SKM-1 (cell line): ENCODE measurements at regions not wholly inside any gene's neighbourhood (a gene's known extent, or its start where the extent isn't known, plus 50 kb on each side); places are given as distances from the start of the nearest gene placed in this dataset.
"Not testable (repeated sequence)": the region's sequence is repeated elsewhere in the genome, so short reads cannot be mapped to it uniquely, and the experiment has no call there.

Experiments
- DNase-seq: peaks from one replicate; lab custom pipeline; 2025; ENCODE audit not compliant: unreplicated experiment; lab: John Stamatoyannopoulos, UW

DNA sequence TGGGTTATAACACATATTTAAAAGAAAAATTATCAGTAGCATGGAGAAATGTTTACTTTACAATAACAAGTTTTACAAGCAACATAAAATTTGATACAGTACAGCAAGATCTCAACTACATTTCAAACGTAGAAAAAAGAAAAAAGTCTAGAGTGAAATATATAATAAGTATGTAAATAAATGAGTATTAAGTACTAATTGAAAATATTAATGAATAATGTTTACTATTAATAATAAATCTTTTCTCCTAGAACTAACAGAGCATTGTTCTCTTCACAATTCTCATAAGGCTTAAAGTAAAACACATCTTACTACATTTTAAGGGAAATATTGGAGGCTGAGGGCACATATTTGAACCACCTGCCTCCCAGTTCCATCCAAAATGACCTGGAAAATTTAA is 72.1 kb downstream of the TMEM212 start:
- no peak for DNase-seq

DNA sequence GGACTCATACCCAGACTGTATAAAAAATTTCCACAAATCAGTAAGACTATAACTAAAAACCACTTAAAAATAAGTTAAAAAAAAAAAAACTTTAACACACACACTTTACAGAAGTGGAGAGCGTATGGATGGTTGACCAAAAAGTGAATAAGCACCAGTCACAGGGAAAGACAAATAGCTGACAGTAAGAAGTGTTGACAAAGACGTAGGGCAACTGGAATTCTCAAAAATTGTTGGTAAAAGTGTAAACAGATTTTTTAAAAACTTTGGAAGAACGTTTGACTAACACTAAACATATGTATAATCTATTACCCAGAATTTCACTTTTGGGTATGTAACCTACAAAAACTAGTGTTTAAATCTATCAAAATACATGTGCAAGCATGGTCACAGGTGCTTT is 73.7 kb downstream of the TMEM212 start:
- DNase-seq: no peak

DNA sequence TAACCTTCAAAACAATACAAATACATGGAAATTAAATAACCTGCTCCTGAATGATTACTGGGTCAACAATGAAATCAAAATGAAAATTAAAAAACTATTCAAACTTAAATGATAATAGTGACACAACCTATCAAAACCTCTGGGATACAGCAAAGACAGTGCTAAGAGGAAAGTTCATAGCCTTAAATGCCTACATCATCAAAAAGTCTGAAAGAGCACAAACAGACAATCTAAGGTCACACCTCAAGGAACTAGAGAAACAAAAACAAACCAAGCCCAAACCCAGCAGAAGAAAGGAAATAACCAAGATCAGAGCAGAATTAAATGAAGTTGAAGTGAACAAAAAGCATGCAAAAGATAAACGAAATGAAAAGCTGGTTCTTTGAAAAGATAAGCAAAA is 79.5 kb downstream of the TMEM212 start:
- not testable (repeated sequence) for DNase-seq

DNA sequence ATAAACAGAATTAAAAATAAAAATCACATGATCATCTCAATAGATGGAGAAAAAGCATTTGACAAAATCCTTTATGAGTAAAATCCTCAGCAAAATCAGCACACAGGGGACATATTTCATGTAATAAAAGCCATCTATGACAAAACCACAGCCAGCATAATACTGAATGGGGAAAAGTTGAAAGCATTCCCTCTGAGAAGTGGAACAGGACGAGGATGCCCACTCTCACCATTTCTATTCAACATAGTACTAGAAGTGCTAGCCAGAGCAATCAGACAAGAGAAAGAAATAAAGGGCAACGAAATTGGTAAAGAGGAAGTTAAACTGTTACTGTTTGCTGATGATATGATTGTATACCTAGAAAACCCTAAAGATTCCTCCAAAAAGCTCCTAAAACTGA is 80.5 kb downstream of the TMEM212 start:
- DNase-seq: not testable (repeated sequence)

DNA sequence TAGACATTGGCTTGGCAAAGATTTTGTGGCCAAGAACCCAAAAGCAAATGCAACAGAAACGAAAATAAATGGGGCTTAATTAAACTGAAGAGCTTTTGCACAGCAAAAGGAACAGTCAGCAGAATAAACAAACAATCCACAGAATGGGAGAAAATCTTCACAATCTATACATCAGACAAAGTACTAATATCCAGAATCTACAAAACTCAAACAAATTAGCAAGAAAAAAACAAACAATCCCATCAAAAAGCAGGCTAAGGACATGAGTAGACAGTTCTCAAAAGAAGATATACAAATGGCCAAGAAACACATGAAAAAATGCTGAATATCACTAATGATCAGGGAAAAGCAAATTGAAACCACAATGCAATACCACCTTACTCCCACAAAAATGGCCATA is 81.7 kb downstream of the TMEM212 start:
- DNase-seq: not testable (repeated sequence)

DNA sequence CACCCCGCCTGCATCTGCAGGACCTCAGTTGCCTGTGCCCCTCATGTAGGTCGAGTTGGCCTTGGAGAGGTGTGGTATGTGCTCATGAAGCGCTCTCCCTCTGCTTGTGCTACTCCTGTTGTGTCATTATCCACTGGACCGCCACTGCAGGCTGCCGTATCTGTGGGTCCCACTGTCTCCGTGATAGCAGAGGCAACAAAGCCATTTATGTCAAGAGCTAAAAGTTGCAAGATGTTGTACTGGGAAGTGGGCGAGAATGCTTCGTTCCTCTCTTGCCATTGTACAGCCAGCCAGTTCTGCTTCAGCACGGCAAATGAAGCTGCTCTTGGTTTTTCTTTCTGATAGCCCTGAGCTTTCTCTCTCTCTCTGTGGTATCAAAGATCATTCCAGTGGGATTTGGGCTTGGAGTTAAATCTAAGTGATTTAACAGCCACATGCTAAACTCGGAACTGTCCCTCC is 89.0 kb downstream of the TMEM212 start:
- no peak for DNase-seq

DNA sequence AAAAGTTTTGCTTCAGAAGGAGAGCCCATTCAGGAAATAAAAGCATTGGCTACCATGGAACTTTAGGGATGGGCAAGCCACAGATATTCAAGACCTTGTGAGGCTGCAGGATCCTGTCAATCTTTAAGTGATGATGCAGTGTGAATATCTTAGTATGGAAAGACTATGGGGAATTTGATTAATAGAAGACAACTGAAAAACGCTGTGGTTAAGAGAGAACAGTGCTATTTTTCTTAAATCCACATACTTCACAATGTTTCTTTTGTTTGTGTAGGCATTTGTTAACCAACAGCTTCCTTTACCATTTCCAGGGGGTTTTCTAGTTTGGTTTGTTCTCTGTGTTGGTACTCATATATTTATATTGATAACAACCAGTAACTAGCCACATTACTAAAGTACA is 90.3 kb downstream of the TMEM212 start:
- no peak for DNase-seq

DNA sequence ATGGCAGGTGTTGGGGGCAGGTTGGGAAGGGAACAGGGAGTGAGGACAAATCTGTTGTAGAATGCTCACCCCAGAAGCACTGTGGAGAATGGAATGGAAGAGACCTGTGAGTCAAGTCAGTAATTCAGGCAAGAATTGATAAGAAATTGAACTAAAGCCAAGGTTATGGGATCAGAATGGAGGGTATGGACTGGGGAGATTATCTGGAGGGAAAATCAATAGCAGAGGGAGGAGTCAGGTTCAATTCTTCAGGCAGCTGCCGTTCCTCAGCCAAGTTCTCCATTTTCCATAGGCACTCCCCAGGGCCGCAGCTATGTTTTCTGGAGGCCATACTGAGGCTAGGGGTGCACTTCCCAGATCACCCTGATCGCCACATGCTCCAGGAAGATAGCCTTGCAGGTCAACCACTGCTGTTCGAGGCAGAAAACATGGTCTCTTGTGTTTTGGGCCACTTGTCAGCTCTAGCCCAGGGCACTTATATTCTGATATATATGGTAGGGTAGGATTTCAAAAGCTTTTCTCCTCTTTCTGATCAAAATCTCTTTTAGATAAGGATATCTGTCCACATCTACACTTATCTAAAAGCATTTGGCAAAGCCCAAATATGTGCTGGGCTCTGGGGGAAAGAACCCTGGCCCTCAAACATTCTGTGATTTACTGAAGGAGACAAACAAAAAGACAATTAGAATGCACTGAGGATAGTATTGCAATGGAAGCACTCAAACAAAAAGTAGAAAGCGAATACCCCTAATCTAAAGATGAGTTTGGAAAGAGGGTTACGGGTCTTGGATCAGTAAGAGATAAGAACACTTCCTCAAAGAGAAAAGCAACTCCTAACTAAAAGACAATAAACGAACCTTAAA is 92.3 kb downstream of the TMEM212 start:
- no peak for DNase-seq

DNA sequence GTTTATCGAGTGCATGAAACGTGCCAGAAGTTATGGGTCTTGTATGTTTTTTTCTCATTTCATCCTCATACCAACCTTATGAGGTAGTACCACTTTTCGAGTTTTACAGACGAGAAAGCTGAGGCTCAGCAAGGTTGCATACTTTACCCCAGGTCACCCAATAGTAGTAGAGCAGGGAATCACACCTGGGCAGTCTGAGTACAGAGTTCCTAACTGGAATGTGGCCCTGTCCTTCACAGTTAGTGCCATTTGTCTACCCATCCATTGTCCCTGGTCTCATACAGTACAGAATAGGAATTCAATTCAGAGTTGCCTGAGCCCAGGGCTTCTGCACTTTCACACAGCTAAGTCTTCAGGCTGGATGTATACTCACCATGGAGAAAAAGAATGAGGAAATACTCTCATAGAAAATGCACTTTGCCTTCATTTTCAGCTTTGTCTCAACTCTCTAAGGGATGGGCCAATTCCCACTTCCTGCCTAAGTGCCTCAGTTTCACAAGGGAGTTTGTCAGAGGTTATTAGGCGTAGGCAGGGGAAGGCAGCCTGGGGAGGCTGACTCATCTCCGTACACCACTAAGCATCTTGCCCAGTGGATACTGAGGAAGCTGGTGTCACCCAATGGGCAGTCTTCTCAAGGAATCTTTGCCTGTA is 93.2 kb downstream of the TMEM212 start:
- peak; percentile 91 for DNase-seq

DNA sequence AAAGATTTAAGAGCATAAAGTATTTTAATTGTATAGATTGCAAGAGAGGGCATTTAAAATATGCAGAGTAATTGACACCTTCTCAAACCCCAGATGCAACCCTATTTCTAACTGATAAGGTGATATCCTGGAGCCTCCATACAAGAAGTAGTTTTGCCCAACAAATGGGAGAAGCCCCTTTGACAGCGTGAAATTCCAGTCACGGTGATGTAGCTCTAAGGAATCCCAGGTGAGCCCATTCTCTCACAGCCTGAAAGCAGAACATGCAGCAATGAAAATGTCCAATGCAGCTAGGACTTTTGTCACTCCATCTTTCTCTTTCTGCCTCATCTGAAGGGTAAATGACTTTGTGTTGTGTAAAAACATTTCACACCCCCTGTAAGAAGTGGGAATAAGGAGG is 96.4 kb downstream of the TMEM212 start:
- no peak for DNase-seq

DNA sequence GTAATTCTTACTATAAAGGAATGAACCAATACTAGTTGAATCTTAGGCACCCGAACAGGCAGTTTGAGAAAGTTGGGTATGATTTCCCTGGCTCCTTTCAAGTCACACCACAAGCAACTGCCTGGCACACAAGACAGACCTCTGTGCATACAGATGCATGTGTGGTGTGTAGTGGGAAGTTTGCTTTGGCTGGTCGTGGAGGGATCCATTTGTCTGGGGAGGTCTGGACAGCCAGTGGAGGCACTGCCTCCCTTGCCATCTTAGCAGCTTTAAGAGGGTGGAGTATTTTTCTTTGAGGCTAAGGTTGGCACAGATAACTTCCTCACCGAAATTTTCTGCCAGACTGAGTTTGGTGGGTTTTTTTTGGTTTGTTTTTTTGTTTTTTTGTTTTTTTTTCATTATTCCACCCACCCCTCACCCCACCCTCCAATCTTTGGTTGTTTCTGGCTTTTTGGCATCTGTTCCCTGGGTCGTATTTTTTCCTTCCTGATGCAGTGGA is 97.1 kb downstream of the TMEM212 start:
- DNase-seq: no peak

DNA sequence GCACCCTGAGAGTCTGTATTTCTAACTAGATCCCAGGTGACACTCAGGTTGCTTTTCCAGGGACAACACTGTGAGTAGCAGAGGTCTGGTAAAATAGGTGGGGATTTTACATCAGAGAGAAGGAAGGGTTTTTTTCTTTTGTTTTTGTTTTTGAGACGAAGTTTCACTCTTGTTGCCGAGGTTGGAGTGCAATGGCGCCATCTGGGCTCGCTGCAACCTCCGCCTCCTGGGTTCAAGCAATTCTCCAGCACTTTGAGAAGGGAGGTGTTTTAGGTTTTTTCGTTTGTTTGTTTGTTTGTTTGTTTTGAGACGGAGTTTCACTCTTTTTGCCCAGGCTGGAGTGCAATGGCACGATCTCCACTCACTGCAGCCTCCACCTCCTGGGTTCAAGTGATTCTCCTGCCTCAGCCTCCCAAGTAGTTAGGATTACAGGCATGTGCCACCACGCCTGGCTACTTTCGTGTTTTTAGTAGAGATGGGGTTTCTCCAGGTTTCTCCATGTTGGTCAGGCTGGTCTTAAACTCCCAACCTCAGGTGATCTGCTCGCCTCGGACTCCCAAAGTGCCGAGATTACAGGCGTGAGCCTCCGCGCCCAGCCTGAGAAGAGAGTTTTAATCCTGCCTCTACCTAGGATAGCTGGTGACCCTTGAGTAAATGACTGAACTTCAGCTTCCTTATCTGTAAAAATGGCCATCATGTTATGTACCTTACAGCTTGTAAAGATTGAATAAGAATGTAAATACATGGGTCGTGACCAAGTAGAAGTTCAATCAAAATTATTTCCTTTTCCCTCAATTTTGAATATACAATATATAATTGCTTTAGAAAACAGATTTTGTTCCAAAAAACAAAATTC is 95.9 kb upstream of the FNDC3B start:
- DNase-seq: no peak

DNA sequence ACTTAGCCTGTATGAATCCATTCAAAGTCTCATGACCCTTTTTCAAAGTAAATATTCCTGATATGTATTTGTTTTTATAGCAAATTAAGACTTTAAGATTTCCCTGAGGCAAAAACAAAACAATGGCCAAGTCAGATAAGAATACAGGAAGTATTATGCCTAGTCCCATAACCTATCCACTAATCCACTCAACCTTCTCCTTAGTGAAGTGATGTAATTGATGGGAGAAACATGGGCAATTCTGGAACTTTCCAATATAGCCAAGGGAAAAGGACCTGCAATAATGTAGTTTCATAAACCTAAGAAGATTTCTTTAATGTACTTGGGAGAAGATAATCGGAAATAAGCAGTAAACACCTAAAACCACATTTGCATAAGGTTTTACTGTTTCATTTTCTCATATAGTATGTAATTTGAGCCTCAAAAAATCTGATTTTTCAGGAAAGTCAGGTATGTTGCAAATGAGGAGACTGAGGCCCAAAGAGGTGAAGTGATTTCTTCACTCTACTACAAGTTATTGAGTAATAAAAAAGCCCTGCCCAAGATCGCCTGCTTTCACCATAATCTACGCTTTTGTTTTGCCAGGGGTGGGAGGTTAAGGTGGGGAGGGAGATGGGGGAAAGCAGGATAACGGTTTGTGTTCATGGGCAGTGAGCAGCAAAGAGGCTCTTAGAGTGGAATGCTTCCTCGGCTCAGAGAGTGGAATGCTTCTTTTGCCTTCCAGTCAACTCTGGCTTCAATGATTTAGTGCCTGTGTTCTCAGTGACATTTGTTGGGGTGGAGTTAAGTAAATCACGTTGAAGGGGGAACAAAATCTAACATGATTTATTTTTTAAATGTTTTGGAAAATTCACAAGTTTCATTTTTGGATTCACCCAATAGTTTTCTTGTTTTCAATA is 95.0 kb upstream of the FNDC3B start:
- DNase-seq: no peak

DNA sequence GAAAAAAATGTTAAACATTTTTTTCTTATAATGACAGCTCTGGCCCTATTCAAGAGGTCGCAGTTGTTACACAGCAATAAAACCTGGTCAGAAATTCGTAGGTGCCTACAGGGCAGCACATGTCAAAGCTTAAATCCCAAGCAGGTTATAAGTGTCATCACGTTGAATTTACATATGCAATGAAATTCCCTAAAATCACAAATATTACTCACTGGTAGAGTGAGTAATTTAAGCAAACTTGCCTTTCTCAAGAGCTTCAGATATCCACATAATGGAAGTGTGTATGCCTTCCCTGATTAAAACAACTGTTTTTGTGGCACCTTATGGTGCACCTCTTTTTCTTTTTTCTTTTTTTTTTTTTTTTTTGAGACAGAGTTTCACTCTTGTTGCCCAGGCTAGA is 90.7 kb upstream of the FNDC3B start:
- DNase-seq: no peak

DNA sequence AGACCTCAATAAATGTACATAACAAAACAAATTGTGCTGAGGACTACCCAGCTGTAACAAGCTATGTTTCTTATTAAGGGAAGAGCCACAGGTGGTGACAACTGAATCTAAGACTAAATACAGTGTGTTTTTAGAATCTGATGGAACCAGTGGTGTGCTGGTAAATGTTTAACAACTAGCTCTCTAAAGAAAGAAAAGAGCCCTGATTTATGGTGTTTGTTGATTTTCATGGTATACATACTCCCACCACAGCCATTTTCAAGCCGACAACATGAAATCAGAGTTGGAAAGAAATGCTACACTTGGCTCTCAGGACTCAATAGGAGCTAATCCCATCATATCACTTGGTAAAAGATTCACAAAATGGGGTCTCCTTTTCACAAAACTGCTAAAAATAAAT is 89.8 kb upstream of the FNDC3B start:
- DNase-seq: no peak

DNA sequence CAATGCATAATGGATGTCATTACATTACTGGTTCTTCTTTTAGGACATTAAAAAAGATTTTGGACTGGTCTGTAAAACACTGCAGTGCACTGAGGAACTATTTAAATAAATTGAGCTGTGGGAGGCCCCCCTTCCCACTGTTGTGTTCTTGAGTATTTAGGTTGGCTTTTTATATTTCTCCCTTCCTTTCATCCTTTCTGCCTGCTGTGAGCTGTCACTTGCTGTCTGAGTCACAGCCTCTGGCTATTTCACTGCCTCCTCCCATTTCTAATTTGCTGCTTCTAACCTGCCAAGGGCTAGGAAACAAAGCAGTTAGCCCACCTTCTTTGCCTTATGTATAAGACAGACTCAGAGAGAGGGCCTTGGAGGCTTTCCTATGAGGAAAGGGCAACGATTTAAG is 89.0 kb upstream of the FNDC3B start:
- DNase-seq: no peak

DNA sequence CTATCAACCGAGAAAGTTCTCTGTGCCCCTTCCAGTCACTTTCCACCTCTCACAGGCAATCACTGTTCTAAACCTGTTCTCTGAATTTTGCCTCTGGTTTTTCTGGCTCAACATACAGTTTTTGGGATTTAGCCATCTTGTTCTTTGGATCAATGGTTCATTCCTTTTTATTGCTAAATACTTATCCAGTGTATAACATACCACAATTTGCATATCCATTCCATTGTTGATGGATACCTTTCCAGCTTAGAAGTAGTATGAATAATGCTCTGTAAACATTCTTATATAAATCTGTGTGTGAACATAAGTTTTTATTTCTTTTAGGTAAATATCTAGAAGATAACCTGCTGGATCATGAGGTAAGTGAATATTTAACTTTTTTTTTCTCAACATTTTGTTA is 87.8 kb upstream of the FNDC3B start:
- DNase-seq: no peak

DNA sequence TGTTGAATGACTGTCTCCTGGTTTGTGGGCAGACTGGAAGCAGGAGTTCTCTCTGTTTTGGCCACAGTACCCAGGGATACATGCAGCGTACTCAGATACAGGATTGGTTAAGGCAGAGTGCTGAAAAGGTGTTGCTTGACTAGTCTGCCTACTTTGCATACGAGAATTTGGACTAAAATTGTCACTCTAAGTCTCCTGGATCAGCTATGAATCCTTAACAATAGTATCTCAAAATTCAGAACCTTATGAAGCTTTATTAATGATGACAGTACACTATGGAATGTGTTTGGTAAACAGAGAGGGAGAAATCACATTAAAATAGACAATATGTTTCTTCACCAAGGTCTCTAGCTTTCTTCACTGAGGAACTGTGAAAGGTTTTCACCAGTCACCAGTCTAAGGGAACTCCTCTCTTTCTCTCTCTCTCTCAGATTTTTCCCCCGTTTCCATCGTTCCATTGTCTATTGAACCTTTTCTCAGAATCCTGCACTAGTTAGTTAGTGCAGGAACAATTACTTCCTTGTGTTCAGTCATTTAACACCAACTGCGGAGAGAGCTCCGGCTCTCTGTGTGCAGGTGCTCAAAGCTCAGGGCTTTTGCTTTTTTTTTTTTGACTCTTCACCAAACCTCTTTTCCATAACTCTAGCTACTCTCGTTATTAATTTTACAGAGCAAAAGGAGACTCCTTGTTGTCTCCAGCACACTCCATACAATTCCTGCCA is 85.9 kb upstream of the FNDC3B start:
- no peak for DNase-seq

DNA sequence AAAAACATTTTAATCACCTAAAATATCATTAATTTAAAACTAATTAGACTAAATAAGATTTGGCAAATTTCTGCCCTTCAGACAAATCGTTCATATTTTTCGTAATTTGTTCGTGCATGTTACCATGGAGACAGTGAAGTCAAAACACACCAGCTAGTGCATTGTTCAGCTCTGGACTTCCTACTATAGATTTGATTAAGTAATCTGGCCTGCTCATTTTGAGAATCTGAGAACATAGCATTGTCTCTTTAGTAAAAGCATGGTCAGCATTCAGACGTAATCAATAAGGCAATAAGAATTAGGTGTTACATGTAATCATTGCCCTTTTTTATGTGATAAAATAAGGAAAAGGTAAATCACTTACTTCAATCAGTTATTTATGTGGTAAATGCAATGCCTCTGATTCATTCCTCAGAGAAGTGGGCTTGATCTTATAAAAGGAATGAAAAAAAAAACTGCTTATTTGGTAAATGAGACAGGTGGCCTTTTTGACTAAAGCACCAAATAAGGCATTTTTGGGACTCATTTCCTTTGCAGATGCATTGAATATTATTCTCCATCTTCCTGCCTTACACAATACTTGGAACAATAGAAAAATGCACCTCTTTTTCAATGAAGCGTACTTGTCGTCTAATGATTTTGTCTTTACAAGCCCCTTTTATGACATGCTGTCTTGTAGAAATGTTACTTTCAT is 84.5 kb upstream of the FNDC3B start:
- DNase-seq: no peak
